HL-60 (cell line): ENCODE measurements at regions not wholly inside any gene's neighbourhood (a gene's known extent, or its start where the extent isn't known, plus 50 kb on each side); places are given as distances from the start of the nearest gene placed in this dataset.
"Not testable (repeated sequence)": the region's sequence is repeated elsewhere in the genome, so short reads cannot be mapped to it uniquely, and the experiment has no call there.

Experiments used
- DNase-seq, 2 experiments: peaks; one replicate each; pipeline ENCODE4 v3.0.0-alpha.2; 2010 to 2020; ENCODE audit warnings: low read depth in 1 of 2, low spot score in 1 of 2
- H3K27ac ChIP-seq: fragments of 250-450 bp; sonication (Bioruptor Pico); replicated peaks from 2 replicates; pipeline ENCODE4 v1.5.1; 2020; ENCODE audit warnings: mild to moderate bottlenecking, moderate library complexity
- H3K27me3 ChIP-seq: fragments of 250-450 bp; sonication (Bioruptor Pico); 2 replicates; pipeline ENCODE4 v1.5.1; 2021; ENCODE audit warnings: mild to moderate bottlenecking, moderate library complexity; ENCODE audit not compliant: insufficient read depth, poor library complexity, severe bottlenecking
- H3K4me3 ChIP-seq: replicated peaks from 2 replicates; pipeline ENCODE4 v1.5.1; 2011; ENCODE audit warnings: mild to moderate bottlenecking, control low read depth, low read length; ENCODE audit not compliant: insufficient read depth
- GABPA ChIP-seq: IDR thresholded peaks from 2 replicates; pipeline ENCODE4 v1.6.1; 2012; ENCODE audit warnings: low read depth
- POLR2AphosphoS5 ChIP-seq: IDR thresholded peaks from 2 replicates; pipeline ENCODE4 v1.6.1; 2012; ENCODE audit warnings: low read depth
- SPI1 ChIP-seq: IDR thresholded peaks from 2 replicates; pipeline ENCODE4 v1.6.1; 2012; ENCODE audit warnings: low read depth, mild to moderate bottlenecking, borderline replicate concordance
- TF ChIP-seq, protein P1 (sequence below): IDR thresholded peaks from one replicate; pipeline ENCODE4 v1.5.1; 2011; ENCODE audit warnings: low read length, control low read depth, inconsistent platforms; ENCODE audit not compliant: insufficient read depth
- TF ChIP-seq, protein P2 (sequence below): IDR thresholded peaks from 2 replicates; pipeline ENCODE4 v1.6.1; 2012; ENCODE audit warnings: low read depth; ENCODE audit not compliant: insufficient replicate concordance

DNA sequence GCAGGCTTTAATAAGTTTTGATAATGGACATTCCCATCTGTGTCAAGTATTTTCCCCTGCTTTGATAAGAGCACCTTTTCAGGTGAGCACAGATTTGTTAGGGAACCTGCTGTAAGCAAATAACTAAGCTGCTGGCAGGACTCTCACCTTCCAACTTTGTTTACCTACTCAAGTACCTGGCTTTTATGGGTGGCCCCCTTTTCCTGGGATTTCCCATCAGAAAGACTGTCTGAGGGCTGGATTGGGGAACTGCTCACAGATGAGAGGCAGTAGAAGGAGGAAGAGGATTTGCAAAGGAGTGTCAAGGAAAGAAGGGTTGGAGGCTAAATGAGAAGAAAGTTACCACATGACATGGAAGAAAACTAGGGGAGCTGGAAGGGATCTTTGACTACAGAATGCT lies 210.1 kb upstream of the RIMS1 start:
- DNase-seq = no peak
- H3K4me3 ChIP-seq = no peak overlapping the region
- TF ChIP-seq GABPA (no peak), SPI1 (no peak), POLR2AphosphoS5 (no peak)
- TF ChIP-seq, protein P1, sequence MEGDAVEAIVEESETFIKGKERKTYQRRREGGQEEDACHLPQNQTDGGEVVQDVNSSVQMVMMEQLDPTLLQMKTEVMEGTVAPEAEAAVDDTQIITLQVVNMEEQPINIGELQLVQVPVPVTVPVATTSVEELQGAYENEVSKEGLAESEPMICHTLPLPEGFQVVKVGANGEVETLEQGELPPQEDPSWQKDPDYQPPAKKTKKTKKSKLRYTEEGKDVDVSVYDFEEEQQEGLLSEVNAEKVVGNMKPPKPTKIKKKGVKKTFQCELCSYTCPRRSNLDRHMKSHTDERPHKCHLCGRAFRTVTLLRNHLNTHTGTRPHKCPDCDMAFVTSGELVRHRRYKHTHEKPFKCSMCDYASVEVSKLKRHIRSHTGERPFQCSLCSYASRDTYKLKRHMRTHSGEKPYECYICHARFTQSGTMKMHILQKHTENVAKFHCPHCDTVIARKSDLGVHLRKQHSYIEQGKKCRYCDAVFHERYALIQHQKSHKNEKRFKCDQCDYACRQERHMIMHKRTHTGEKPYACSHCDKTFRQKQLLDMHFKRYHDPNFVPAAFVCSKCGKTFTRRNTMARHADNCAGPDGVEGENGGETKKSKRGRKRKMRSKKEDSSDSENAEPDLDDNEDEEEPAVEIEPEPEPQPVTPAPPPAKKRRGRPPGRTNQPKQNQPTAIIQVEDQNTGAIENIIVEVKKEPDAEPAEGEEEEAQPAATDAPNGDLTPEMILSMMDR = no peak
- TF ChIP-seq, protein P2, sequence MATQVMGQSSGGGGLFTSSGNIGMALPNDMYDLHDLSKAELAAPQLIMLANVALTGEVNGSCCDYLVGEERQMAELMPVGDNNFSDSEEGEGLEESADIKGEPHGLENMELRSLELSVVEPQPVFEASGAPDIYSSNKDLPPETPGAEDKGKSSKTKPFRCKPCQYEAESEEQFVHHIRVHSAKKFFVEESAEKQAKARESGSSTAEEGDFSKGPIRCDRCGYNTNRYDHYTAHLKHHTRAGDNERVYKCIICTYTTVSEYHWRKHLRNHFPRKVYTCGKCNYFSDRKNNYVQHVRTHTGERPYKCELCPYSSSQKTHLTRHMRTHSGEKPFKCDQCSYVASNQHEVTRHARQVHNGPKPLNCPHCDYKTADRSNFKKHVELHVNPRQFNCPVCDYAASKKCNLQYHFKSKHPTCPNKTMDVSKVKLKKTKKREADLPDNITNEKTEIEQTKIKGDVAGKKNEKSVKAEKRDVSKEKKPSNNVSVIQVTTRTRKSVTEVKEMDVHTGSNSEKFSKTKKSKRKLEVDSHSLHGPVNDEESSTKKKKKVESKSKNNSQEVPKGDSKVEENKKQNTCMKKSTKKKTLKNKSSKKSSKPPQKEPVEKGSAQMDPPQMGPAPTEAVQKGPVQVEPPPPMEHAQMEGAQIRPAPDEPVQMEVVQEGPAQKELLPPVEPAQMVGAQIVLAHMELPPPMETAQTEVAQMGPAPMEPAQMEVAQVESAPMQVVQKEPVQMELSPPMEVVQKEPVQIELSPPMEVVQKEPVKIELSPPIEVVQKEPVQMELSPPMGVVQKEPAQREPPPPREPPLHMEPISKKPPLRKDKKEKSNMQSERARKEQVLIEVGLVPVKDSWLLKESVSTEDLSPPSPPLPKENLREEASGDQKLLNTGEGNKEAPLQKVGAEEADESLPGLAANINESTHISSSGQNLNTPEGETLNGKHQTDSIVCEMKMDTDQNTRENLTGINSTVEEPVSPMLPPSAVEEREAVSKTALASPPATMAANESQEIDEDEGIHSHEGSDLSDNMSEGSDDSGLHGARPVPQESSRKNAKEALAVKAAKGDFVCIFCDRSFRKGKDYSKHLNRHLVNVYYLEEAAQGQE = no peak
- H3K27me3 ChIP-seq = no peaks in the 10 kb centered on the region
- no peak overlapping the region for H3K27ac ChIP-seq

DNA sequence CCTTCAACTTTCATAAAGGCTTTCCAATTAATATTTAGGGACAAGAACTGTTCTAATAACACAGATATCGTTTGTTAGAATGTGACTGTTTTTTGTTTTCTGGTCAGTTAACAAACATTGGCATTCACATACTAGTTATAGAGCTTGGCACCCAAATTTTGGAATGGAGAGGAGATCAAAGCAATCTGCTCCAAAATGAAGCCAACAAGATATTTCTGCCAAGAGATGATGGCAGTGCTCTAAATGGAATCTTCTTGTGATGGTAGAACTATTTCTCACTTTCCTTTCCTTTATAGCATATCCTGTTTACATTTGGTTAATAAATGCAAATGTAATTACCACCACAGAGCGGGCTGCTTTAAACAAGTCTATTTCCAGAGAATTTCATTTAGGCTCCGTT lies 208.3 kb upstream of the RIMS1 start:
- H3K4me3 ChIP-seq = no peak overlapping the region
- H3K27ac ChIP-seq = no peak overlapping the region
- H3K27me3 ChIP-seq = no peaks in the 10 kb centered on the region
- TF ChIP-seq GABPA = no peak
- TF ChIP-seq POLR2AphosphoS5 = no peak
- TF ChIP-seq SPI1 = no peak
- TF ChIP-seq, protein P1 = no peak
- TF ChIP-seq, protein P2 = no peak
- DNase-seq = no peak

DNA sequence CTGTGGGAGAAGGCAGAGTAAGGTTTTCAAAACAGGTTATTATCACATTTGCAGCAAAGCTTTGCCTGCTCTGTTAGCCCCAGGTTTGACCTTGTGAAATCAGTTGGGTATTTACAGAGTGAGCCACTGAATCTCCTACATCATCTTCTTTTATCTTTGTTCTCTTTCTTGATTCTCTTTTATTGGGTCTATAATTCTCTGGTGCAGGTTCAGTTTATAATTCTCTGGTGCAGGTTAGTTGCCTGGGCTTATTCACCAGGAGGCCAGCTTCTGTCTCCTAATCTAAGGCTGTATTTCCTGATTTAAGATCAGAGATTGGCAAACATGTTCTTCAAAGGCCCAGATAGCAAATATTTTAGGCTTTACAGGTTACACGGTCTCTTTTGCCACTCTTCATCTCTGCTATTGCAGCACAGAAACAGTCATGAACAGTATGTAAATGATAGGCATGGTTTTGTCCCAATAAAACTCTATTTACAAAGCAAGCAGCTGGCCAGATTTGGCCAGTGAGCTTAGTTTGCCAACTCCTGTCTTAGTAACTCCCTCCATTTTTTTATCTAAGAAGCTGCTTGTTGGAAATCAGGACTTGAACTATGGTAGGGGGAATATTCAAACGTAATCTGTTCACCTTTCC lies 205.0 kb upstream of the RIMS1 start:
- no peaks in the 10 kb centered on the region for H3K27me3 ChIP-seq
- DNase-seq = no peak
- TF ChIP-seq SPI1 (no peak), GABPA (no peak)
- no peak overlapping the region for H3K27ac ChIP-seq
- no peak overlapping the region for H3K4me3 ChIP-seq

DNA sequence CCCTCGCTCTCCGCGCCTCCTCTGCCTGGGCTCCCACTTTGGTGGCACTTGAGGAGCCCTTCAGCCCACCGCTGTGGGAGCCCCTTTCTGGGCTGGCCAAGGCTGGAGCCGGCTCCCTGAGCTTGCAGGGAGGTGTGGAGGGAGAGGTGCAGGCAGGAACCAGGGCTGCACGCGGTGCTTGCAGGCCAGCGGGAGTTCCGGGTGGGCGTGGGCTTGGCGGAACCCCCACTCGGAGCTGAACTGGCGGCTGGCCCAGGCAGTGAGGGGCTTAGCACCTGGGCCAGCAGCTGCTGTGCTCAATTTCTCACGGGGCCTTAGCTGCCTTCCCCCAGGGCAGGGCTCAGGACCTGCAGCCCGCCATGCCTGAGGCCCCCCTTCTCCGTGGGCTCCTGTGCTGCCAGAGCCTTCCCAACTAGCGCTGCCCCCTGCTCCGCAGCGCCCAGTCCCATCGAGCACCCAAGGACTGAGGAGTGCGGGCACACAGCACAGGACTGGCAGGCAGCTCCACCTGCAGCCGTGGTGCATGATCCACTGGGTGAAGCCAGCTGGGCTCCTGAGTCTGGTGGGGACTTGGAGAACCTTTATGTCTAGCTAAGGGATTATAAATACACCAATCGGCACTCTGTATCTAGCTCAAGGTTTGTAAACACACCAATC lies 200.2 kb upstream of the RIMS1 start:
- not testable (repeated sequence) for H3K27ac ChIP-seq, H3K27me3 ChIP-seq, DNase-seq, H3K4me3 ChIP-seq

DNA sequence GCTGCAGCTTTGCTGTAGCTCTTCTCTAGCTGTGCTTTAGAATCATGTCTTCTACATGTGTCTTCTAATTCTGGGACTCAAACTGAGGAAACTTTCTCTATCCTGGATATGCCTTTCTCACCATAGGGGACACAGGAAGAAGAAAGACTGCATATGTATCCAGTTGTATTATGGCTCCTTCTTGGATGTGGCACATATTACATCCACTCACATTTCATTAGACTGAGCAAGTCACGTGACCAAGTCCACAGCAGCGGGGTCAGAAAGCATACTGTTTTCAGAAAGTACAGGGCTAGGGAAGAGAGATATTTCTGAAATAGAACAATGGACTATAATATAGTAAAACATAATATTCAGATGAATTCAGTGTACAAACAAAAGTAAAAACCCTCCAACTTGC lies 187.6 kb upstream of the RIMS1 start:
- TF ChIP-seq SPI1 (no peak), POLR2AphosphoS5 (no peak), GABPA (no peak)
- TF ChIP-seq, protein P1 = no peak
- TF ChIP-seq, protein P2 = no peak
- no peaks in the 10 kb centered on the region for H3K27me3 ChIP-seq
- H3K4me3 ChIP-seq = no peak overlapping the region
- H3K27ac ChIP-seq = no peak overlapping the region
- no peak for DNase-seq
